ENCODE measurements at regions not wholly inside any gene's neighbourhood (a gene's known extent, or its start where the extent isn't known, plus 50 kb on each side); places are given as distances from the start of the nearest gene placed in this dataset.

GRCh38 chr6:121965739-121966138 is 433.7 kb upstream of the HSF2 start:
- no peaks in the 10 kb centered on the region for H3K36me3 ChIP-seq
- 83 to 100% methylated on average over 1 to 2 of the region's 4 CpGs for WGBS, 2 donors (ENCODE audit: low coverage in 1 of 2)
- no peak overlapping the region for H3K27ac ChIP-seq
- H3K27me3 ChIP-seq, result no peaks in the 10 kb centered on the region
- peaks cover 0 to 5% (median 0%) of the 10 kb centered on the region in 3 donors for H3K4me1 ChIP-seq
- no peaks in the 10 kb centered on the region for H3K9me3 ChIP-seq
- TF ChIP-seq EP300 (IDR thresholded peaks at IDR 0.05), result no peak
- no peak for TF ChIP-seq POLR2AphosphoS5 (IDR thresholded peaks at IDR 0.05)
- TF ChIP-seq POLR2A (IDR thresholded peaks at IDR 0.05), result no peak
- TF ChIP-seq CTCF (IDR thresholded peaks at IDR 0.05), result no peak
- H3K4me3 ChIP-seq, result no peak overlapping the region
- no peak for ATAC-seq

GRCh38 chr6:121967631-121968030 is 431.8 kb upstream of the HSF2 start:
- TF ChIP-seq POLR2AphosphoS5 (IDR thresholded peaks at IDR 0.05) (no peak), EP300 (IDR thresholded peaks at IDR 0.05) (no peak), POLR2A (IDR thresholded peaks at IDR 0.05) (no peak), CTCF (IDR thresholded peaks at IDR 0.05) (no peak)
- Histone ChIP-seq H3K4me1 (peaks cover 0 to 14% (median 0%) of the 10 kb centered on the region in 3 donors), H3K27me3 (no peaks in the 10 kb centered on the region), H3K27ac (no peak overlapping the region), H3K4me3 (no peak overlapping the region), H3K9me3 (no peaks in the 10 kb centered on the region), H3K36me3 (no peaks in the 10 kb centered on the region)
- no peak for ATAC-seq
- 32 to 62% methylated on average over 2 of the region's 2 CpGs for WGBS, 2 donors (ENCODE audit: low coverage in 1 of 2)

- Histone ChIP-seq H3K4me3 (no peak overlapping the region), H3K9me3 (peaks cover 0 to 5% (median 0%) of the 10 kb centered on the region in 3 donors), H3K27me3 (no peaks in the 10 kb centered on the region), H3K27ac (no peak overlapping the region), H3K4me1 (peaks cover 0 to 10% (median 0%) of the 10 kb centered on the region in 3 donors), H3K36me3 (no peaks in the 10 kb centered on the region)
- no peak for ATAC-seq
- no peak for TF ChIP-seq CTCF (IDR thresholded peaks at IDR 0.05)
- no peak for TF ChIP-seq POLR2A (IDR thresholded peaks at IDR 0.05)
Measured at GRCh38 chr6:121971931-121972335, 427.5 kb upstream of the HSF2 start.

- no peak for ATAC-seq
- WGBS, 2 donors (ENCODE audit: low coverage in 1 of 2), result no CpG with 5 or more reads among the region's 3 CpGs
Measured at GRCh38 chr6:121984956-121985355, 414.5 kb upstream of the HSF2 start.

GRCh38 chr6:121993362-121993761 is 406.1 kb upstream of the HSF2 start:
- H3K27me3 ChIP-seq, result no peaks in the 10 kb centered on the region
- WGBS, 2 donors (ENCODE audit: low coverage in 1 of 2), result 60 to 70% methylated on average over 3 to 4 of the region's 6 CpGs
- H3K27ac ChIP-seq, result no peak overlapping the region
- no peaks in the 10 kb centered on the region for H3K4me1 ChIP-seq
- no peak for ATAC-seq
- H3K36me3 ChIP-seq, result no peaks in the 10 kb centered on the region
- no peaks in the 10 kb centered on the region for H3K9me3 ChIP-seq
- TF ChIP-seq EP300 (IDR thresholded peaks at IDR 0.05) (no peak), POLR2AphosphoS5 (IDR thresholded peaks at IDR 0.05) (no peak), CTCF (IDR thresholded peaks at IDR 0.05) (no peak), POLR2A (IDR thresholded peaks at IDR 0.05) (no peak)
- no peak overlapping the region for H3K4me3 ChIP-seq

More at GRCh38 chr6:121984956-121985355, 414.5 kb upstream of the HSF2 start:
- no peaks in the 10 kb centered on the region for H3K27me3 ChIP-seq
- no peaks in the 10 kb centered on the region for H3K36me3 ChIP-seq
- TF ChIP-seq EP300 (IDR thresholded peaks at IDR 0.05), result no peak
- H3K9me3 ChIP-seq, result no peaks in the 10 kb centered on the region
- no peak overlapping the region for H3K4me3 ChIP-seq
- H3K27ac ChIP-seq, result no peak overlapping the region
- H3K4me1 ChIP-seq, result no peaks in the 10 kb centered on the region

Data from gastroesophageal sphincter (tissue), 4 donors.